ENCODE measurements at regions not wholly inside any gene's neighbourhood (a gene's known extent, or its start where the extent isn't known, plus 50 kb on each side); places are given as distances from the start of the nearest gene placed in this dataset.
A peak's percentile ranks its signal among the peaks of the same experiment; 100 is the strongest.
"Not testable (repeated sequence)": the region's sequence is repeated elsewhere in the genome, so short reads cannot be mapped to it uniquely, and the experiment has no call there.

DNA sequence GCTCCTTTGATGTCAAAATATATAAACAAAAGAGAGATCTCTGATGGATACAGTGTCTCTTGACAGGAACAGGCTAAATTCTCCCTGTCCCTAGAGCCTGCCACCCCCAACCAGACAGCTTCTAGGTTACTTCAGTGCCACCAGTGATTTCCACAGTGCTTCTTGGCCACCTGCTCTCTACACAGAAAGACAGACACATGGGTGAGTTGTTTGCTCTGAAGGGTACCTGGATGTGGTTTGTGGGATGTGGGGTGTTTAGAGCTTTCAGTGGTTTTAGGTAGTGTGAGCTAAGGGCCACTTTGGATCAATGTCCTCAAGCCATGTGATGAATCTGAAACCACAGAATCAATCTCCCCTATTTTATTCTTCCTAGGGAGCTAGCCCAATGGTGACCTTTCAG lies 125.4 kb downstream of the ANKRD18B start:
- no peak overlapping the region for H3K4me3 ChIP-seq (ENCODE audit: low read depth, low read length)
- no peak for DNase-seq (ENCODE audit: low read depth)
- TF ChIP-seq, protein P1, sequence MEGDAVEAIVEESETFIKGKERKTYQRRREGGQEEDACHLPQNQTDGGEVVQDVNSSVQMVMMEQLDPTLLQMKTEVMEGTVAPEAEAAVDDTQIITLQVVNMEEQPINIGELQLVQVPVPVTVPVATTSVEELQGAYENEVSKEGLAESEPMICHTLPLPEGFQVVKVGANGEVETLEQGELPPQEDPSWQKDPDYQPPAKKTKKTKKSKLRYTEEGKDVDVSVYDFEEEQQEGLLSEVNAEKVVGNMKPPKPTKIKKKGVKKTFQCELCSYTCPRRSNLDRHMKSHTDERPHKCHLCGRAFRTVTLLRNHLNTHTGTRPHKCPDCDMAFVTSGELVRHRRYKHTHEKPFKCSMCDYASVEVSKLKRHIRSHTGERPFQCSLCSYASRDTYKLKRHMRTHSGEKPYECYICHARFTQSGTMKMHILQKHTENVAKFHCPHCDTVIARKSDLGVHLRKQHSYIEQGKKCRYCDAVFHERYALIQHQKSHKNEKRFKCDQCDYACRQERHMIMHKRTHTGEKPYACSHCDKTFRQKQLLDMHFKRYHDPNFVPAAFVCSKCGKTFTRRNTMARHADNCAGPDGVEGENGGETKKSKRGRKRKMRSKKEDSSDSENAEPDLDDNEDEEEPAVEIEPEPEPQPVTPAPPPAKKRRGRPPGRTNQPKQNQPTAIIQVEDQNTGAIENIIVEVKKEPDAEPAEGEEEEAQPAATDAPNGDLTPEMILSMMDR (conservative IDR thresholded peaks at IDR 0.05; ENCODE audit: low read depth, low read length), result no peak

DNA sequence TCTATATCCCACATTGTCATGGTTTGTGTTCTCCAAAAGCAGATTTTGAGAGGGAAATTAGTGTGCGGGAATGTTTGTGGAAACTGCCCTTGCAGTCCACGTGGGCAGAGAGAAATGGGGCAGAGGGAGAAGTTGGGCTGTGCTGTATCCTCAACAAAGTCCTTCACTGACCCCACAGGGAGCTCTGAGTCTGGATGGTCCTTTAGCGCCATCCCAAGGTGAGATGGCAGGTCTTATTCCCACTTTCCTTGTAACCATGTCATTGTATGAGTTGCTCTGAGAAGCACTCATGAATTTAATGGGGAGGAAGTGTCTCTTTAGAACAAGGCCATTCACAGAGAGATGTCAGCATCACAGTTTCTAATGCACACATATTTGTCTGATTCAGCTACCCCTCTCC lies 127.1 kb downstream of the ANKRD18B start:
- TF ChIP-seq, protein P1 (conservative IDR thresholded peaks at IDR 0.05; ENCODE audit: low read depth, low read length), result no peak
- H3K4me3 ChIP-seq (ENCODE audit: low read depth, low read length), result no peak overlapping the region
- DNase-seq (ENCODE audit: low read depth), result no peak

DNA sequence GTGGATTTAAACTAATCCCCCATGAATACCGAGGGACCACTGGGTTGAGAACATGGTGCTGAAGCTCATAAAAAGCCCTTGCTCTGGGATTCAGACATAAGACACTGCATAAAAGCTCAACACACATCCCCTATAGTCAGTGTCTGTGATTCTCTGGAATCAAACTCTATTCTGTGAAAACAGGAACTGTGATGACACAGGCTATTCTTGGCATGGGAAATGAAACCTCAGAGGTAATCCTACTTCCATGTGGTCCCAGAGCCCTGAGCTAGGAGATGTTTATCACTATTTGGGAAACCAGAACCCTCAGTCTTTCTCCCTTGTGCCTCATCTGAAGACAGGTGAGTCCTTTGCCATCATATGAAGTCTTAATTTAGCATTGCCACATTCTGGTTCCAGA lies 135.4 kb upstream of the PRSS3 start:
- no peak for DNase-seq (ENCODE audit: low read depth)
- TF ChIP-seq, protein P1 (conservative IDR thresholded peaks at IDR 0.05; ENCODE audit: low read depth, low read length), result no peak
- no peak overlapping the region for H3K4me3 ChIP-seq (ENCODE audit: low read depth, low read length)

DNA sequence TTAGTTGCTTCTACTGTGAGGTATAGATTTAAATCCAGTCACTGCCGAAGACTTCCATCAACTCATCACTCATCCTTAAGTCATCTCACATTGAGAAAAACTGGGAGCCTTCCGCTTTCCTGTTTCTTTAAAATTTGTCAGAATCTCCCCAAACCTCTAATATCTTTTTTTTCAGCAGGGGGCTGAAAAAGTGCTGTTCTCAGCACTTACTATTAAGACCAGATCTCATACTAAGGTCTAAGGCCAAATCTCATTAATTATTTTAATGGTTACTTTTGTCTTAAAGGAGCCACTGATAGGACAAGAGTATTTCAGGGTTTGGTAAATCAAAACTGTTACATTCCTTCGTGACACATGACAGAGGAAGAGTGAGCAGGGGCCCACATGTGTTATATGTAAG lies 134.6 kb upstream of the PRSS3 start:
- no peak for DNase-seq (ENCODE audit: low read depth)
- TF ChIP-seq, protein P1 (conservative IDR thresholded peaks at IDR 0.05; ENCODE audit: low read depth, low read length), result no peak
- no peak overlapping the region for H3K4me3 ChIP-seq (ENCODE audit: low read depth, low read length)

DNA sequence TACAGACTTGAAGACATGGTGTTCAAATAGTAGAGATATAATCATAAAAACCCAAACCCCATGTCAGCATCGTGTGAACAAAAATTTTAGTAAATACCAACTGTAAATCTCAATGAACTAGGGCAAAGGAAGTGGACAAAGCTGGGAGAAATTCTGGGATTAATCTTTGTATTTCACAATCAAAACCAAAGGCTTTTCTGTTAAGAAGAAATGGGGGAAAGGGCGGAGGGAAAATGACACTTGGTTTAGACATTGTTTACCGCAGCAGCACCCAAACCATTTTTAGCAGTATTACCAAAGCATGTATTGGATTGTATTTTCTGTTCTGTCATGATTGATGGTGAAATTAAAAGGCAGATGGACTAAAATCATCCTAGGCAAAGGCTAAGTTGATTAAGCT lies 134.2 kb upstream of the PRSS3 start:
- no peak overlapping the region for H3K4me3 ChIP-seq (ENCODE audit: low read depth, low read length)
- TF ChIP-seq, protein P1 (conservative IDR thresholded peaks at IDR 0.05; ENCODE audit: low read depth, low read length), result no peak

DNA sequence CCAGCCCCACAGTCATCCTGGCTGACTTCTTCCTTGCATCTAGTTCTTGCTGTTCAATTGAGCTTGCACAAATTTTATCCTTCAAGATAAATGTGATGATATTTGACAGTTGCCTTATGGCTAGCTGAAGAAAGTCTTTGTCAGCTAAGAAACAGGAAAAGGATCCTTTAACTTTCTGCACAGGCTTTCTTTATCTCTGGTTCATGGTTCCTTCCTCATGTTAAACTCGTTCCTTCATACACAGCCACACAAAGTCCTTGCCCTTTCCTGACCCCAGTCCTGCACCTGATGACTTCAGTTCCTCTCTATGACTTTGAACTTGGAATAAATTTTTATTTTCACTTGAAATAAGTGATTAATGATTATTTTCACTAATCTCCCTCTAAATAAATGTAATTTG lies 132.5 kb upstream of the PRSS3 start:
- no peak for DNase-seq (ENCODE audit: low read depth)
- H3K4me3 ChIP-seq (ENCODE audit: low read depth, low read length), result no peak overlapping the region
- TF ChIP-seq, protein P1 (conservative IDR thresholded peaks at IDR 0.05; ENCODE audit: low read depth, low read length), result no peak

More for the DNA sequence above, 134.2 kb upstream of the PRSS3 start:
- DNase-seq (ENCODE audit: low read depth), result no peak

DNA sequence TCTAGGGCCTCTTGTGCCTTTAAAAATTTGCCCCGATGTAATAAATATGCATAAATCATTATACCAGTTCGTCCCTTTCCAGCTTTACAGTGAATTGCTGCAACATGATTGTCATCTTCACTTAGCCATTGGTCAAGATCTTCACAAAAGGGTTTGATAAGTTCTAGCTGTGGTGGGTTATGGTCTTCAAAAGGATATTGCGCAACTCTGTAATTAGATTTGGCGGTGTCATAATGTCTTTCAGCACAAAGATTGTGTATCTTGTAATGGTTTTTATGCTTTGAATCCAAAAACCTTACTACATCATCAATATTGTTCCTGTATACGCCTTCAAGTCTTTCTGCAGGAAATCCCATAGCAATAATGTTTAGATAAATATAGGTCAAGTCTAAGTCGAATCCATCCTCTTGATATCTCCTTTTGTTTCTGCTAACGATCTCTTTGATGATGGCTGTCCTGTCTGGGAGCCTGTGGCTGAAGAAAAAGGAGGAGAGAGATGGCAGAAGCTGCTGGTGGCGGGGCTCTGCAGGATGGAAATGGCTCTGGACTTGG lies 119.1 kb upstream of the PRSS3 start:
- H3K4me3 ChIP-seq (ENCODE audit: low read depth, low read length), result peak overlapping the region; percentile 42
- DNase-seq (ENCODE audit: low read depth), result not testable (repeated sequence)

Data from epithelial cell of proximal tubule (primary cell).